GM19099 (cell line): ENCODE measurements at regions not wholly inside any gene's neighbourhood (a gene's known extent, or its start where the extent isn't known, plus 50 kb on each side); places are given as distances from the start of the nearest gene placed in this dataset.

Source experiments
- POLR2A ChIP-seq: IDR thresholded peaks from 3 replicates; pipeline ENCODE4 v1.6.1; 2011; ENCODE audit warnings: low read depth; ENCODE audit not compliant: insufficient read length; ENCODE audit errors: extremely low read depth

DNA sequence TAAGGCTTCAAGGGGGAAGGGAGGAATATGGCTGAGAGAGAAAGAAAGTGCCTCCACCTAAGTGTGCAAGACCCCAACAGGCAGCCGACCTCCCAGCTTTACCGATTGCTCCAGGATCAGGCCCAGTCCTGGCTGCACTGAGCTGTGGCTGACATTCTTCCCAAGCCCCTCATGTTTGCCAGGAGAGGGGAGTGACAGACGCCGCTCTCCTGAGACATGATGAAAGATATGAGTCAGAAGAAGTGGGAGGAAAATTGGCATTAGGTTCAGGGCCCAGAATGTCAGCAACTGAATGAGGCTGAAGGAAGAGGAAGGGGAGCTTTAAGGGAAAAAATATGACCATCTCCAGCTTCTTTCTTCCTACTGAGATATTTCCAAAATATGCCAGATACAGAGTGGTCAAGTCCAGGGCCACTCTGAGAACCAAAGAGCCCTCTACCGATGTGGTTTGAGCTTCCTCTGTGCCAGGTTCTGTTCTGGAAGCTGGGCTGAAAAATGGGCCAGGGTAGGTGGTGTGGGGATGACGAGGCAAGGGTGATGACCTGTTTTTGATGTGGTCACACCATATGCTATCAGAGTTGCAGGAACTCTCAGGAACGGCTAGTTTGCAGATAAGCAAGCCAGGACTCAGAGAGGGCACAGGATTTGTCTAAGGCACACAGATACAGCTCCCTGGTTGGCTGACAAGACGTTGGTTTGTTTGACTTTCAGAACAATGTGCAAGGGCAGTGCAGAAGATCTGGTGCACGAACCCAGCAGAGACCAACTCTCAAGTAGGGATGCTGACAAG lies 176.7 kb downstream of the SOX9 start:
- TF ChIP-seq POLR2A, result no peak

DNA sequence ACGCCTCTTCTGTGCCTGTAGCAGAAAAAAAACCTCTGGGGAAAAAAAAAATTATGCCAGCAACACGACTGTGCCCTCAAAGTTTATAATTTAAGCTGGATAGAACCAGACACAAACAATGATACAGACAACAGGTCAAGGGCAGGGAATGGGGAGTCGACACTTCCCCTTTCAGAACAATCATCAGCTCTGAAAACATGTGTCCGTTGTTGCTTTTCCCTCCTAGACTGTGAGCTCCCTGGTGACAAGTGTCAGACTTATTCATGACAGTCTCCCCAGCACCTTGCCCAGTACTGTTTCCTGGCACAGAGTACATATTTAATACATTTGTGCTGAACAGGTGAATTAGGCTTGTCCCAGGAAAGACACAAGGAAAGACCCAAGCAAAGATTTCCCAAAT lies 178.3 kb downstream of the SOX9 start:
- no peak for TF ChIP-seq POLR2A

DNA sequence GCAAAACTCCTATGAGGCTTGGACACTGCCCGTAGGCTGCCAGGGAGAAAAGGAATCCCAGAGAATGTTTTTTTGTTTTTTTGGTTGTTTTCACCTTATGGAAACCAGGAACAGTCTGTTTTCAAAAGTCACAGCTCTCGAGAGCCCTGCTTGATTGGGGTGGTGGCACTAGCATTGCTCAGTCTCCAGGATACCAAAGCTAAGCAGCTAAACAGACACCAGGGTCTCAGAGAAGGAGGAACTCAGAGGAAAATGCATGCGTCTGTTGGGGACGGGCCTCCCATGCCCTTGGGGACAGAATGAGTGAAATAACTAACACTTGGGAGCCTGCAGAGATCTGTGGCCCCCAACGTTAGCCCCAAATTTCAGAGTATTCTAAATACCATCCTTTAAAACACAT lies 178.8 kb downstream of the SOX9 start:
- TF ChIP-seq POLR2A, result no peak

- no peak for TF ChIP-seq POLR2A
Measured at GRCh38 chr17:72301887-72302286, 181.1 kb downstream of the SOX9 start.

DNA sequence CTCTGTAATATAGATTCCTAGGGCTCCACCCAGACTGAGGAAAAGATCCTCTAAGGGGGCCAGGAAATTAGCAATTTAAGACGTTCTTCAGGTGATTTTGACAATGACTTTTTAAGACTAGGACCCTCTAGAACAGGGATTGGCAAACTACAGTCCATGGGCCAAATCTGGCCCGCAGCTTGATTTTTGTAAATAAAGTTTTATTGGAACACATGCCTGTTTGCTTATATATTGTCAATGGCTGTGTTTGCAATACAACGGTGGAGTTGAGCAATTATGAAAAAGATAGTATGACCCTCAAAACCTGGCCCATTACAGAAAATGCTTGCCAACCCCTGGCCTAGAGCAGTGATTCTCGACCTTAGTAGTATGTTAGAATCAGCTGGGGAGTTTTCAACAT lies 181.9 kb downstream of the SOX9 start:
- no peak for TF ChIP-seq POLR2A

GRCh38 chr17:72303787-72304733 lies 183.2 kb downstream of the SOX9 start:
- no peak for TF ChIP-seq POLR2A

DNA sequence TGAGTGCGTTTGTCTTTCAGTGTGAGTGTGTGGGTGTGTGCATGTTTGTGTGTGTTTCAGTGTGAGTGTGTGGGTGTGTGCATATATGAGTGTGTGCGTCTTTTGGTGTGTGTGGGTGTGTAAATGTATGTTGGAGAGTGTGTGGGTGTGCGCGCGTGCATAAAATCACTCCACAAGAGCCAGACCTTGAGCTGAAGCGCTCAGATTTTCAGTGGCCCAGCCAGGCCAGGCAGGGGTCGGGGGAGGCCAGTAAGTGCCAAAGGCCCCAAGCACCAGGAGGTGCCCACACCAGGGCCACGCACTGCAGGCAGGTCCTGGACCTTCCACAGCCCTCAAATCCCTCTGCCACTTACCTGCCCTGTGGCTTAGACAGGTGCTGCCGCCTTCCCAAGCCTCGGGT lies 184.0 kb downstream of the SOX9 start:
- TF ChIP-seq POLR2A, result no peak

DNA sequence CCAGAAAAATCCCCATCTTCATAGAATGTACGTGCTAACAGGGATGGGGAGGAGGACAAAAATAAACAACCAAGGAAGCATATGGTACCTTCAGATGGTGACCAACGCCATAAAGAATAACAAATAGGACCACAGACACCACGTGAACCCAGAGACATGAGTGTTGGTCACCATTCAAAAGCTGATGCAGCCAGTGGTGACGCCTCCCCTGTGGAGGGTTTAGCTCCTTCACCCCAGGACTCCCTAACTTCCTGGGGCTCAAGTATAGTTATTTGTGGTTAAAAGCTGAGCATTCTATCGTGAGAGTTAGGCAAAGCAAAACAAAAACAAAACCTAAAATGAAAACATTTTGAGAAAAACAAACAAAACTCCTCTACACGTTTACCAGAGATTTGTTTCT lies 184.7 kb downstream of the SOX9 start:
- no peak for TF ChIP-seq POLR2A

DNA sequence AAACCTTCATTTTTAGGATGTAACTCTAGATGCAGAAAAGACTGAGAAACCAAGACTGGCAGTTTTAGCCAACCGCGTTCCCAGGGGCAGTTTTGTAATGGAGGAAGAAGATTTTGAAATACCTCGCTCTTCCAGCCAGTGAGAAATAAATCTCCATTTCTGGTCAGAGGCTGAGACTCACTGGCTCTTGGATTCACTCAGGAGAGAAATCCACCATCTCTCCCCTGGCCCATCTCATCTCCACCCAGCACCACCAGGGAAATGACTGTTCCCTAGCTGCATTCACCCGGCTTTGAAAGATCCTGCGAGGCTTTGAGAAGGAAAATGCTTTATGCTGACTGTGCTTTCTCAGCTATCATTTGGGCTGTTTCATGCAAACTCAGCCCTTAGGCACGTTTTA lies 185.2 kb downstream of the SOX9 start:
- TF ChIP-seq POLR2A, result no peak

- TF ChIP-seq POLR2A, result no peak
Measured at GRCh38 chr17:72307836-72308235, 187.0 kb downstream of the SOX9 start.

DNA sequence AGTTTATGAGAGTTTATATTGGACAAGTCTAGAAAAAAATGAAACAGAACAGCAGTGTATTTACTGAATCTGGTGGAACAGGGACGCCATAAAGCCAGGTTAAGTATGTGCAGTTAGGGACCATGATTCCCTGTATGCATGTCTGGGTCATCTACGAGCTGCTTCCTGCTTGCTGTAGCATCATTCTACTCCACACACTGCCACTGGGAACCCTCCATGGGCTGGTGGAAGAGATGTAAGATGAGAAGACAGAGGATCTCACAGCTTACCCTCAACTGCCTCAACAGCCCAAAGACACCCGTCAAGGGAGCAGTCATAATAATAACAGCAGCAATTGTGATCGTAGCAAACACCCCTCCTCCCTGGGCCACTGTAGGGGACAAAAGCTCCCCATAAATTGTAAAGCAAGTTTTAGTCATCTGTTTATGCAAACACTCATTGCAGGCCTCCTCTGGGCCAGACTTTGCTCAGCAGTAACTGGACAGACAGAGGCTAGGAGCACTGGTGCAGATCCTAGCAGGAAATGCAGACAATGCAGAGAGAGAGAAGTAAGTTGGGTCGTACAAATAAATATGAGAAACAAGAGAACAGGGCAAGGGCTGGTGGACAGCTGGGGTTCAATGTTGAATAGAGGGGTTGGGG lies 188.0 kb downstream of the SOX9 start:
- TF ChIP-seq POLR2A, result no peak

DNA sequence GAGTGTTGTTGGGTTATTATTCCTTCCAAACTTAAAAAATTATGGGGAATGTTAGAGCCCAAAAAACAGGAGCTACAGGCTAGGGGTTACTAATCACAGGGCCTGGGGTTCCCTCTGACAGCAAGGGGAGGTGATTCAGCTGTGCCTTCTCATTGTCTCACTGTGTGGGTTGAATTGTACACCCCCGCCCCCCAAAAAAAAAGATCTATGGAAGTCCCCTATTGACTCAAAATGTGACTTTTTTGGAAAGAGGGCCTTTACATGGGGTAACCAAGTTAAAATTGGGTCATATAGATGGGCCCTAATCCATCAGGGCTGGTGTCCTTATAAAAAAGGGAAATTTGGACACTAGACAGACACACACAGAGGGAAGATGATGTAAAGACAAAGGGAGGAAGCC lies 190.2 kb downstream of the SOX9 start:
- TF ChIP-seq POLR2A, result no peak

DNA sequence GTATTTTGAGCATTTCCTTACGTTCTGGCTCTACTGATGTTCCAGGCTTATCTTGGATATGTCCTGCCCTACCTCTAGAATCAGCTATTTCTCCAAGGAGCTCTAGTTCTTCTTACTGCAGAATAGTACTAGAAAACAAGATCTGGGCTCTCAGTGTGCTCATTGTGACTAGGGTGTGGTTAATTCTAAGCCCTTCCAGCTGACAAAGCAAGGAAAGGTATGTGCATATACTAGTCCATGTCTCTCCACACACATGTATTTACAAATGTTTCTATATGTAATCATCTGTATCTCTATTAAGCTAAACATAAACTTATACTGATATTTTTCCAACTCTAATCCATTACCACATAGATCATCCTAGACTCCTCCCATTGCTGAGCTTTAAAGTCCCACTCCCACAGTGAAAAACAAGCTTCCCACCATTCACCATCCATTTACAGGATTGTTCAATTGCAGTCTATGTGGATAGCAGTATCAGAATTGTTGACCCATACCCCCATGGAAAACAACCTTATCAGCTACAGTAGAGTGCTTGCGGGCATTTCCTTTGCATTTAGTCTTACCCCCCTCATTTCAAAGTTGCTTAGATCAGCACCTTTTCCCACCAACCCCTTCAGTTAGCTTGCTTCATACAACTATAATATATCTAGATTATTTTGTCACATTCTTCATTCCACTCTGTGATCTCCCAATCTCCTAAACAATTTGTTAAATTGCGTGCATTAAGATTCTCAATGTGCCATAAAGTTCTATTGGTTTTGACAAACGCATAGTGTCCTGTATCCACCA lies 194.5 kb downstream of the SOX9 start:
- TF ChIP-seq POLR2A, result no peak

DNA sequence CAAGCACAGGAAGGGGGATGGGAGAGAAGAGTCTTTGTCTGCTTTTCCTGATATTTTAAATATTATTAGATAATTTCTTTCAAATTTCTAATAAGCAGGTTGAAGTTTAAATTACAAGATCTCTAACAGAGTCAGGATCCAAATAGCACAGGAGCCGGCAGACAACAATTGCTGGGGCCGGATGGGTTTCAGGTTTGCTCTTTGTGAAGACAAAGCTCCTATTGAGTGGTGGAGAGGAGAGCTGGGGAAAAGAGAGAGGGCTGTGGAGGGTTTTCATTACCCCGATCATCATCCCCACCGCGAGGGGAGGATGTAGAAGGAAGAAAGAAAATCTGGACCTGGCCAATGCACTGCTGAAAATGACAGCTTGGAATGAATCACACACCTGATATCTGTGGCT lies 197.3 kb downstream of the SOX9 start:
- no peak for TF ChIP-seq POLR2A

DNA sequence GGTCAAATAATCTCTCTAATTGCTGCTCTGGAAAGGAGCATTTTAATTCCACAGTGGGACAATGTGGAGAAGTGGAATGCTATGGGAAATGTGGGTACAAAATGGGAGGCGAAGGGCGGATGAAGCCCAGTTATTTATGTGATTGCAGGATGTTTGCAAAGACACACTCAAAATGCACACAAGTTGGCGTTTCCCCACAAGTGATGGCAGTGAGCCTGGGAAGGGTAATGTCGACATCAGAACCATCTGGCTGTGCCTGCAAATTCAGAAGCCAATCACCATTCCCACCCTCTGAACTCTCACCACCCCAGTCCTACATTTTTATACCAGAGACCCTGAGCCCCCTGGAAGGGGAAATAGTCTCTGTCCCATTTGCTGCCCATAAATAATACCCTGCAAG lies 201.1 kb downstream of the SOX9 start:
- no peak for TF ChIP-seq POLR2A
